CD4-positive, alpha-beta T cell (primary cell): ENCODE measurements at regions not wholly inside any gene's neighbourhood (a gene's known extent, or its start where the extent isn't known, plus 50 kb on each side); places are given as distances from the start of the nearest gene placed in this dataset.

Experiments used
- ATAC-seq: fragments of 200-7000 bp; cut with Tn5 transposase; one replicate; pipeline ENCODE4 v1.10.0; 2022; ENCODE audit warnings: mild to moderate bottlenecking; ENCODE audit not compliant: poor library complexity
- CTCF ChIA-PET: fragments of 350-600 bp; sonication (Branson Sonifier 250); formaldehyde crosslinking; loops from one replicate; lab custom pipeline; 2021; ENCODE audit warnings: antibody characterized with exemption, inconsistent platforms; lab: Charles Lee
- POLR2A ChIA-PET: fragments of 350-600 bp; sonication (Branson Sonifier 250); formaldehyde crosslinking; loops from one replicate; lab custom pipeline; 2021; ENCODE audit warnings: antibody characterized with exemption, inconsistent platforms; lab: Charles Lee
- DNase-seq, 14 experiments: peaks; one replicate each; pipeline ENCODE4 v3.0.0-alpha.2; 2013 to 2020; ENCODE audit warnings: mixed read lengths in 2 of 14
- H3K27ac ChIP-seq, 2 donors: one replicate each; pipeline versions ENCODE4 v1.5.1 to v1.7.0; 2013; ENCODE audit warnings: low read length in 2 of 2, low read depth in 1 of 2, mild to moderate bottlenecking in 1 of 2
- H3K27me3 ChIP-seq, 2 experiments: 1 replicate in 1 of 2; 2 replicates in 1 of 2; pipeline versions ENCODE4 v1.6.1 to v1.7.0; 2013; ENCODE audit warnings: low read length in 2 of 2, control low read depth in 1 of 2, mild to moderate bottlenecking in 1 of 2, moderate library complexity in 1 of 2; ENCODE audit not compliant: insufficient read depth in 2 of 2, control insufficient read depth in 1 of 2
- H3K36me3 ChIP-seq: one replicate; pipeline ENCODE4 v1.6.1; 2013; ENCODE audit warnings: low read length, control low read depth; ENCODE audit not compliant: insufficient read depth
- H3K4me1 ChIP-seq: one replicate; pipeline ENCODE4 v1.6.1; 2013; ENCODE audit warnings: low read length, control low read depth; ENCODE audit not compliant: insufficient read depth
- H3K4me3 ChIP-seq: one replicate; pipeline ENCODE4 v1.5.1; 2013; ENCODE audit warnings: mild to moderate bottlenecking, low read length, moderate library complexity
- H3K9me3 ChIP-seq, 2 experiments: 1 replicate in 1 of 2; 2 replicates in 1 of 2; pipeline versions ENCODE4 v1.6.1 to v1.7.0; 2013; ENCODE audit warnings: low read length in 2 of 2, mild to moderate bottlenecking in 2 of 2, control low read depth in 1 of 2, moderate library complexity in 1 of 2; ENCODE audit not compliant: control insufficient read depth in 1 of 2, insufficient read depth in 1 of 2
- H3K27ac Mint-ChIP-seq: one replicate; pipeline ENCODE4 v1.8.0; 2020; ENCODE audit warnings: mixed read lengths
- H3K27me3 Mint-ChIP-seq: one replicate; pipeline ENCODE4 v1.8.0; 2021; ENCODE audit warnings: mixed read lengths
- H3K36me3 Mint-ChIP-seq: one replicate; pipeline ENCODE4 v1.8.0; 2021; ENCODE audit warnings: low read depth, mixed read lengths
- H3K4me1 Mint-ChIP-seq: one replicate; pipeline ENCODE4 v1.8.0; 2021; ENCODE audit warnings: low read depth, mixed read lengths
- H3K4me3 Mint-ChIP-seq: one replicate; pipeline ENCODE4 v1.8.0; 2020; ENCODE audit warnings: mild to moderate bottlenecking, mixed read lengths
- H3K9me3 Mint-ChIP-seq: one replicate; pipeline ENCODE4 v1.8.0; 2020; ENCODE audit warnings: mixed read lengths
- intact Hi-C, 2 experiments: fragments of 100-400 bp; cut with DNase I in 1 of 2; cut with micrococcal nuclease in 1 of 2; formaldehyde crosslinking; loops; one replicate each; pipeline versions ENCODE4 v1.15.1 to v1.9.0; 2023 to 2025; cut with DNase I, micrococcal nuclease
- TF ChIP-seq, protein P1 (sequence below): fragments of 200-600 bp; IDR thresholded peaks from one replicate; pipeline ENCODE4 v1.8.0; 2022; ENCODE audit warnings: antibody characterized with exemption, mild to moderate bottlenecking

DNA sequence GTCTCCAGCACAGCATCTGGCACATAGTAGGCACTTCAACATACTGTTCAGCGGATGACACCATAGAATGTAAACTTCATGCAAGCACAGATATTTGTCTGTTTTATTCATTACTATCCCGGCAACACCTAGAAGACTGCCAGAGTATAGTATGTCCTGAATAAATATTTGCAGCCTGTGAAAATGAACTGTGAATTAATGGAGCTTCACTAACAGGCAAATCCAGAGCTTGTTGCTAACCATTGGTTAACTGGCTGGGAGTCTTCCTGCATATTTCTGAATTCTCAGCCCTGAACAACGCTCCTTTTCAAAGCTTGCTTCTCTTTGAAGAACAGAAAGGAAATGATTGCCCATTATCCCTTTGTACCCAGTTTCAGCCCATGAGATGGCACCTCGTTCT, 243.3 kb upstream of the CRY1 start:
- ChIA-PET POLR2A (interaction anchor here (0.6 to 2.7 kb wide), 4 partner anchors 10 to 309 kb away, joined by 3 to 9 read pairs (median 3); no protein-coding TSS in a partner anchor), CTCF (no interaction called here)
- no peaks in the 10 kb centered on the region for H3K9me3 Mint-ChIP-seq
- no peaks in the 10 kb centered on the region for H3K27me3 Mint-ChIP-seq
- intact Hi-C loops, result no loop called here
- H3K9me3 ChIP-seq, result no peaks in the 10 kb centered on the region
- ATAC-seq (no peak), DNase-seq (no peak)
- peaks cover 59% of the 10 kb centered on the region for H3K4me1 Mint-ChIP-seq
- H3K4me1 ChIP-seq, result peaks cover 18% of the 10 kb centered on the region
- no peak overlapping the region for H3K27ac ChIP-seq
- TF ChIP-seq, protein P1, sequence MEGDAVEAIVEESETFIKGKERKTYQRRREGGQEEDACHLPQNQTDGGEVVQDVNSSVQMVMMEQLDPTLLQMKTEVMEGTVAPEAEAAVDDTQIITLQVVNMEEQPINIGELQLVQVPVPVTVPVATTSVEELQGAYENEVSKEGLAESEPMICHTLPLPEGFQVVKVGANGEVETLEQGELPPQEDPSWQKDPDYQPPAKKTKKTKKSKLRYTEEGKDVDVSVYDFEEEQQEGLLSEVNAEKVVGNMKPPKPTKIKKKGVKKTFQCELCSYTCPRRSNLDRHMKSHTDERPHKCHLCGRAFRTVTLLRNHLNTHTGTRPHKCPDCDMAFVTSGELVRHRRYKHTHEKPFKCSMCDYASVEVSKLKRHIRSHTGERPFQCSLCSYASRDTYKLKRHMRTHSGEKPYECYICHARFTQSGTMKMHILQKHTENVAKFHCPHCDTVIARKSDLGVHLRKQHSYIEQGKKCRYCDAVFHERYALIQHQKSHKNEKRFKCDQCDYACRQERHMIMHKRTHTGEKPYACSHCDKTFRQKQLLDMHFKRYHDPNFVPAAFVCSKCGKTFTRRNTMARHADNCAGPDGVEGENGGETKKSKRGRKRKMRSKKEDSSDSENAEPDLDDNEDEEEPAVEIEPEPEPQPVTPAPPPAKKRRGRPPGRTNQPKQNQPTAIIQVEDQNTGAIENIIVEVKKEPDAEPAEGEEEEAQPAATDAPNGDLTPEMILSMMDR, result no peak
- H3K27ac Mint-ChIP-seq, result peak overlapping the region; percentile 24
- no peaks in the 10 kb centered on the region for H3K27me3 ChIP-seq
- H3K36me3 Mint-ChIP-seq, result peaks cover 16% of the 10 kb centered on the region
- no peak overlapping the region for H3K4me3 ChIP-seq
- H3K4me3 Mint-ChIP-seq, result no peak overlapping the region
- no peaks in the 10 kb centered on the region for H3K36me3 ChIP-seq

DNA sequence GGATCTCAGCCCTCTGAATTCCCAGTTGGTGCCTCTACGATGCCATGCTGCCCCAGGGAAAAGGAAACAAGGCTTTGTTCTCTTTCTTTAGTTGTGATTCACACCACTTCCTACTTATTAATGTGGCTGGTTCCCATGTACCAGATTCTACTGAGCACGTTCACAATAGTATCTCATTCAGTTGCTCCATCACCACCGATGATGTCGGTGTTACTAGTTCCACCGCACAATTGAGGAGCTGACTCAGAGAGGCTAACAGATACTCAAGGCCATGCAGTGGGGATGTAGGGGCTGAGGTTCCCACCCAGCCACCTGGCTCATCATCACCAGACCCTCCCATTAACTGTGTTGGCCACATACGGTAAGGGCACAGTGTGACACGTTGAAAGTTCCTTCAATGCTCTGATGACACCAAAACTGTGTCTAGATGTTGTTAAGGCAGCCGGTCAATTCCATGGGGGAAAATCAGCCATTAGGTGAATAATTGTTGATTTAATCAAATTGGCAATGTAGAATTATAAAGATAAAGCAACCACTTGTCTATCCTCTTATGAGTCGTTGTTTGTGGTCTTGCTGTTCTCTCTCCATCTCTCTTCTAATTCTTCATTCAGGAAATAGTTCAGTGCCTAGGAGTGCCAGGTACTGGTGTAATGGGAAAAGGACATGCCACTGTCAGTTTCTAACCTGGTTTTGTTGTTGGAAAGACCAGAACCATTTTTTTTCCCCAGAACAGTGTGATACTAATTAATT, 244.2 kb upstream of the CRY1 start:
- Mint-ChIP-seq H3K36me3 (peaks cover 18% of the 10 kb centered on the region), H3K27me3 (no peaks in the 10 kb centered on the region), H3K4me3 (no peak overlapping the region), H3K4me1 (peaks cover 51% of the 10 kb centered on the region), H3K9me3 (no peaks in the 10 kb centered on the region), H3K27ac (peak overlapping the region; percentile 18)
- DNase-seq, result peak in 1 of 14 experiments; percentile 29
- Histone ChIP-seq H3K4me3 (no peak overlapping the region), H3K27ac (no peak overlapping the region), H3K27me3 (no peaks in the 10 kb centered on the region), H3K36me3 (no peaks in the 10 kb centered on the region), H3K9me3 (no peaks in the 10 kb centered on the region), H3K4me1 (peaks cover 10% of the 10 kb centered on the region)
- TF ChIP-seq, protein P1, result no peak
- ChIA-PET CTCF (no interaction called here), POLR2A (interaction anchor here (0.6 to 2.7 kb wide), 4 partner anchors 11 to 310 kb away, joined by 3 to 9 read pairs (median 3); no protein-coding TSS in a partner anchor)
- ATAC-seq, result no peak
- intact Hi-C loops, result no loop called here

DNA sequence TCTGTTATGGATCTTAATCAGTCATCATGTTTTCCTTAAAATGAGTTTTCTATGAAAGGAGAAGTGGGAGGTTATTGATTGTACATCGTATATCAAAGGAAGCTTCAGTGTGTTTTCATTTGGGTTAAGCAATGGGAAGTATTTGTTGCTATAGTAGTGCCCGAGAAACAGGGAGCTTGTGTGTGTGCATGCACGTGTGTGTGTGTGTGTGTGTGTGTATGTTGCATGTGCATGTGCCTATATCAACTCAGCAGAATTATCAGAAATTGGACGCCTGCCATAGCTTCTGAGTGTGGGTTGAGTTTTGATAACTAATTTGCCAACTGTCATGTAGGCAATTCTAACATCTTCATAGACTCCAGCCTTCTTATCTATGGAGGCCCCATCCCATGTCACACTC, 246.1 kb upstream of the CRY1 start:
- peak overlapping the region; percentile 7 for H3K27ac Mint-ChIP-seq
- Histone ChIP-seq H3K36me3 (no peaks in the 10 kb centered on the region), H3K4me3 (no peak overlapping the region), H3K27me3 (no peaks in the 10 kb centered on the region), H3K4me1 (peaks cover 8% of the 10 kb centered on the region), H3K9me3 (no peaks in the 10 kb centered on the region), H3K27ac (no peak overlapping the region)
- ATAC-seq (no peak), DNase-seq (no peak)
- H3K4me3 Mint-ChIP-seq, result no peak overlapping the region
- H3K9me3 Mint-ChIP-seq, result no peaks in the 10 kb centered on the region
- ChIA-PET CTCF (no interaction called here), POLR2A (interaction anchor here (1.3 kb wide), 1 partner anchor 9 kb away, joined by 3 read pairs; no protein-coding TSS in a partner anchor)
- peaks cover 35% of the 10 kb centered on the region for H3K4me1 Mint-ChIP-seq
- TF ChIP-seq, protein P1, result no peak
- H3K36me3 Mint-ChIP-seq, result peaks cover 13% of the 10 kb centered on the region
- no peaks in the 10 kb centered on the region for H3K27me3 Mint-ChIP-seq
- intact Hi-C loops, result no loop called here
